NCI-H1694 treated with DMSO at 0.1 percent for 48 hours (cell line): ENCODE measurements at regions not wholly inside any gene's neighbourhood (a gene's known extent, or its start where the extent isn't known, plus 50 kb on each side); places are given as distances from the start of the nearest gene placed in this dataset.

Source experiments
- DNase-seq: peaks from one replicate; lab custom pipeline; 2025; lab: John Stamatoyannopoulos, UW

DNA sequence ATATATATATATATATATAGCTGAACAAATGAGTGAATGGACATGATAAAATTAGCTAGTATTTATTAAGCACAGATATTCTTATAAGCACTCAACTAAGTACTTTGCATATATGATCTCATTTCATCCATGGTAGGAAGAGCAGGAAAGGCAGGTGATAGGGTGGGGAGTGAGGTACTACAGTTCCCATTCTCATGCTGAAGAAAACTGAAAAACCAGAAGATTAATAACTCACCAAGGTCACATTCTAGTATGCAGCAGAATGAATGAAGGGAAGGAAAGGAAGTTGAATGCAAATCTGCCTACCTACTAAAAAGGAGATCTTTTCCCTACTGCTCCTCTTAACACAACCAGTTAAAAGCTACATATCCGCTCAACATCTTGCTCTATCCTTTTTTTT is 298.1 kb upstream of the TMPO start:
- no peak for DNase-seq

DNA sequence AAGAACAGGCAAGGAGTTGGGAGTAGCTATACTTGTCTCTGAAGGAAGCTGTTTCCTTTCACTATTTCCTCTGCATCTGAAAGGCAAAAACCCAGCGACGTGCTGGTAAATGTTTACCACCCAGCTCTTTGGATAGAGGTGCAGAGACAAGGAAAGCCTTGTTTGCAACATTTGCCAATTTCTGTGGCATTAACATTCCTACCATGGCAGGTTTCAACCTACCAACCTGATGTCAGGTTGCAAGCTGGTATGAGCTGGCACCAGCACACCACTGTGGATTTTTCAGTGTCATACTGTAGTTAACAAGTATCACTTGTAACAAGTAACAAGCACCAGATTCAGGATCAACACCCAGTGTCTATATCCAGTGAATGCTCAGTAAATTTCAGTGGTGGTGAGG is 294.8 kb upstream of the TMPO start:
- no peak for DNase-seq

DNA sequence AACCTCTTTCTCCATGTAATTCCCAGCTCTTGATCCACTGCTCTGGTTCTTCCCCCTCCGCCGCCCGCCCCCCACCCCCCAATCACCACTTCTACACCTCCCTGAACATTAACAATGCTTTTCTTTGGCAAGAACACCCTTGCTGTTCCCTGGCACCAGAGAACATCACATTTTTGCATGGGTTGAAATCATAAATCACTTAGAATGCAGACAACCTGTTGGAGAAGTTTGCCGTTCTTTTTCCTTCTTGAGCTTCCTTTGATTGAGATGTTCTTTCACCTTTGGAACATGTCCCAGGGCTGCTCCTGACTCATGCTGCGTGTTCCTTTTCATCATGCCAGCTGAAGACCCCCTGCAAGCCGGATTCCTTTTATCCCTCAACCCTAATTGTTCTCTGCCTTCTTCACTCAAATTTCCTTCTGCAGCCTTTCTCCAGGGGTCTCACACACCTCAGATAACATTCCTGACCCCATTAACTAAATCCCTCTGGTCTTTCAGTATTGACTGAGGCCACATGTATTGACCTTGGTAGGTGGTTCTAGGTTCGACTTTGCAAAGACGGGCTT is 294.1 kb upstream of the TMPO start:
- DNase-seq, result no peak

DNA sequence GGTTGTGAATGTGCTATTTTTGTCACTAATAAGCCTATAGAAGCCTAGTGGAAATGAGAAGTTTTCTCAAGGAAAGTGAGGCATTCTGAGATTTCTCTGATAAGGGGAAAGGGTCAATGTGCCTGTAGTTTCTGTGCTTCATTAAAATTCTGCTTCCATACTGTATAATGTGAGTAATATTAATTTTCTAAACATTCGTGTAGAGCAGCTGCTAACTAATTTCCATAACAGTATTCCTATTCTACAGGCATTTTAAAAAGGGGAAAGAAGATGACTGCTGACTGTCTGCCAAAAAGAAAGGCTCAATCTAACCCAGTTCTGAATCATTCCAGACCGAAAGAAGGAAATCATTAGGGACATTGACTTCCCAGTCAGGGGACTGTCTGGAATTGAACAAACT is 293.3 kb upstream of the TMPO start:
- no peak for DNase-seq

DNA sequence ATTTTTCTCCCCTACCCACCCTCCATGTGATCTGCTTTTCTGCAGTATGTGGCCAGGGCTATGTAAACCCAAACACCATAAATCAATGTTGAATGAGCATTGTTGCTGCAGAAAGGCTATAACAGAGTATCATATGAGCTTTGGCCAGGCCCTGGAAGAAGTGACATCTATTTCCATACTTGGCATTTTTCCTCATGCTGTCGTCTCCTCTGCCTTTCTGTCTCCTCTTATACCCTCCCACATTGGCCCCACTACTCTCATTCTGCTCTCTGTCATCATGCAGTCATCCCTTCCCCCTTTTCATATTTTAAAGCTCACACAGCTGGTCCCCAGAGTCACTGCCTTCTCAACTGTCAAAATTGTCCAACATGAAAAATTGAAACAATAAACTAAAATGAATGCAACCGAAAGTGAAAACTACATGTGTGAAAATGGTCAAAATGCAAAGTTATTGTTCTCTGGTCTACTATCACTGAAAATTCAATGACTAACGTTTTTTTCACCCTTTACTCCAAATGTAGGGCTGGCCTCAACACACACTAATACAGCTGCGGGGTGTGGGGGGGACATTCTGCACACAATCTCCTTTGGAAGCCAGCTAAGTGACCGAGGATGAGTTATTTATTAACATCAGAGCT is 290.7 kb upstream of the TMPO start:
- no peak for DNase-seq

DNA sequence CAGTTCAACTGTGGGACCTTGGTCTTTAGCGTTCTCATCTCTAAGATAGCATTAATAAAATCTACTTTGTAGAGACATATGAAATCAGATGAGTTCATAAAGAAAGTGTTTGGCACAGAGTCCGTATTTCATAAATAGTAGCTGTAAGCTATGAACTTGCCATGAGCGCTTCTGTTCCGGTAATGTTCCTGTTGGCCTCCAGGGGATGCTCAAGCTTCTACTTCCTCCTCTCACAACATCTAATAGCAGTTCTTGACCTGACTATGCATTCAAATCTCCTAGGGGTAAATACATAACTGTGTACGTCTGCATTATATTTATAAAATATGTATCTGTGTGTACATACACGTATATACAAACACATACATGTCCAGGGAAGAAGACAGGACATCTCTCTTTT is 288.2 kb upstream of the TMPO start:
- DNase-seq, result no peak

DNA sequence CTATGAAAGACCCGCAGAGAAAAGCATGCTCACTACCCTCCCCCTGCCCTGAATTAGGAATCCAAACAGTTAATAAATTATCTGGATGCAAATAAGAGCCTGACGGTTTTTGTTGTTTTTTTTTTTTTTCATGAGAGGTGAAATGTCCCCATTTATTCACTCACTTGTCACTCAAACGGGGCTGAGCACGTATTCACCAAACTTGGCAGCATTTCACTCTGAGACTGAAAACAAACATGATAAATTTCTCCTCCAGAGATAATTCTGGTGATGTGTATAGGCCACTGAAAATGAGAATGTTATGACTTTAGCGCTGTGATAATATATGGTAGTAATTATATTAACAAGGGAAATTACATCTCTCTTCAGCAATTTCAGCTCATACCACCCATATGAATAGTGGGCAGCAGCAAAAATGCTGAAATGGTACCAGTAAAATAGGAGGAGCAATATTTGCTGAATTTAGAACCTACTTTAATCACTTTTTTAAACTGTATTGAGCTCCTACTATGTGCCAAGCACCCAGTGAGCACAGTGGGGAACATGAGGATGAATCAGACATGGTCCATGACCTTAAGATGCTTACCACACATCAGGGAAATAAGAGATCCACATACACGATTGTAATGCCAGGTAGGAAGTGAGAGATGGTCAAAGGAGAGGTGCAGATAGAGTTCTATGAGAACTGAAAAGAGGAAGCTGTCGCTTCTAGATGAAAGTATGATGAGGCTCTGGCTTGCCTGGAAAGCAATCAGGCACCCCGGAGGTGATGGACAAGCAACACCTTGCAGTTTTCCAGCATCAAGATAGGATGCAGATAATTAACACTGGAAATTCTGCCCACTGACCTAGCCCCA is 286.5 kb upstream of the TMPO start:
- no peak for DNase-seq

DNA sequence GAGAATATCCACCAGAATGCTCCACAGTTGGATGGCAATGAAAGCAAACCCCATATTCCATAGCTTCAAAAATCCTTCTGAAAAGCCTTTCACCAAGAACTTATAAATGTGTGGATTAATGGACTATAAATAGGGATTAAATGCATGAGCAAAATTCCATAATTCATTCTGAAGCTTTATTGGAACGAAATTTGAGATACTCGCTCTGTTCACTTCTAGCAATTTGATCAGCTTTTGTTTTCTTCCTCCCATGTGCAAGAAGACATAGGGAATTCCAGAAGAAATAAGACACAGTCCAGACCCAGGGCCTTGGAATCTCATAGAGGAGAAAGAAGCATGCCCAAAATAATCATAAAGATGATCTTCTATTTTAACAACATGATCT is 285.9 kb upstream of the TMPO start:
- DNase-seq, result no peak

DNA sequence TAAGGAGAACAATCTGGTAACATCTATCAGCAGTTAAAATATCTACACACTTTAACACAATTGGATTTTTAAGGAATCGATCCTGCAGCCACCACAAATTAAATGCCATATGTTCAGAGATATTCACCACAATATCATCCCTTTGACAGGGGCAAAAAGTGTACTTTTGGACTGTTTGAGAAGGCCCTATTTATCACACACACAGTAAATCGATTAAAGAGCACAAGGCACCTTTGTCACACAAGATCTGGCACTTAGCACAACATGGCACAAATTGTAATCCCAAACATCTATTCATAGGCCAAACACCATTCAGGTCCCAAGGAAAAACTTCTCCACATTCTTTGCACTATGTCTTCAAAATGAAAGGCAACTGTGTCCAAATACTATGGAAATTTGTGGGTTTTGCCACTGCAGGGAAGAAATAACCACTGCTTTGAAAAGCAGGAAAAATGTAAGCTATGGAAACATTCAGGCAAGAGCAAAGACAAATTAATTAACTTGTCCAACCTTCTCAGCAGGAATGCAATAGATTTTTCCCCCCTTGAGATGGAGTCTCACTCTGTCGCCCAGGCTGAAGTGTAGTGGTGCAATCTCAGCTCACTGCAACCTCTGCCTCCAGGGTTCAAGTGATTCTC is 282.5 kb upstream of the TMPO start:
- DNase-seq, result no peak

DNA sequence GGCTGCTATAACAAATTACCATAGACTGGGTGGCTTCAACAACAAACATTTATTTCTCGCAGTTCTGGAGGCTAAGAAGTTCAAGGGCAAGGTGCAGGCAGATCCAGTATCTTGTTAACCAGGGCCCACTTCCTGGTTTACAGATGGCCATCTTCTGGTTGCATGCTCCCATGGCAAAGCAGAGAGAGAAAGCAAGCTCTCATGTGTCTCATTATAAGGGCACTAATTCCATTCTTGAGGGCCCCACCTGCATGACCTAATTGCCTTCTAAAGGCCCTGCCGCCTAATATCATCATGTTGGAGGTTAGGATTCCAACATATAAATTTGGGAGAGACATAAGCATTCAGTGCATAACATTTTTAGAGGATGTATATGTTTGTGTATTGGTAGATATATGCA is 280.1 kb upstream of the TMPO start:
- no peak for DNase-seq

DNA sequence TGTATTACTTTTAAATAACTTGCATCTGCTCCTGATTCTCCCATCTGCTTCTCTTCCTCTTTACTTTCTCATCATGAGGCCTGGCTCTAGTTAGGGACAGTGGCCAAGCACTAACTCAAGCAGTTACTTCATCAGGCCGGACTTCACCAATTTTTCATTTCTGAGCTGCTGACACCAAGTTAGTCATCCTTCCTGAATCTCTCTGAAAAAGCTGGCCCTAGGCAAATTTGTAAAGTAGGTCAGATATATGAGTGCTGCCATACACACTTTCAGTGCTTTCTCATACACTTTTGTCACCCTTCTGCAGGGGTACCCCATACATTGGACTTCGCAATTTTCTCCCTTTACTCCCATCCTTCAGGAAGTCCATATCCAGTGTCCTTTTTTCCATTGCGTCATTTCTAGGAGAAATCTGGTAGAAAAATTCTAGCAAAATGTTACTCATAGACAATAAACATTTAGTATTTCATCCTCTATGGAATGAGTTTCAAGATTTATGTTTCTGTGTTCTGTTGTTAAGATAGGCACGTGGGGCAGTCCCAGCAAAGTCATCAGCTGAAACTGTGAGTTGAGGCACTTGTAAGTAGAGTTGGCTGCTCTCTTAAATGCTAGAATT is 276.8 kb upstream of the TMPO start:
- no peak for DNase-seq

DNA sequence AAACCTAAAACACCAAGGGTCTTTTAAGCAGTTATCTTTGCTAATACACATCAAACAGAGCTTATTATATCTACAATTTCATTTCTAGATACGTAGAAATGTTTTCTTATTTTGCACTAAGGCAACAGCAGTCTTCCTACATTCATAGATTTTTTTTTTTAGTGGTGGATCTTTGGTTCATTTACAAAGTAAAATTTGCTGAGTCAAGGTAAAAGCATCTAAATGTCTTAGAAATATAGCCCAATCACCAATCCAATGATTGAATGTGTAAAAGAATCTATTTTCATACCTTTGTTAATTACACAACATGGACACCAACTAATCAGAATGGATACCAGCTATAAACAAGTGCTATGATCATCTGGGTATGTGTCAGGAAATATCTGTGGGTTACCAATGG is 272.2 kb upstream of the TMPO start:
- no peak for DNase-seq

DNA sequence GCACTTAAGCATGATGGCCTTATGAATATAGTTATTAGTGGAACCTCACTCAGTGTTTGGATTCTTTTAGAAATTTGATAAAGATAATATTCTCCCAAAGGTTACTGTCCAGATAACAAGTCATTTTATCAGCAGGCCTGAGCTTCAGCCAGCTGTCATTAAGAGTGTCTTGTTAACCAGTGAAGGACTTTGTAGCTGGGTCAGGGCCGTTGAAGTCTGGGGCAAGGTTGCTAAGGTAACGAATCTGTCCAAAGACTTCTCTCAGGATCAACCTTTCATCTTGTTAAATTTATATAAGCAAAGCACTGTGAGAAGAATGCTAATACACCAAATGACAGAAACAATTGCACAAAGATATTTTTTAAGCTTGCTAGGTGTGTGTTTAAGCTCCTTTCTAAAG is 271.3 kb upstream of the TMPO start:
- DNase-seq, result no peak

DNA sequence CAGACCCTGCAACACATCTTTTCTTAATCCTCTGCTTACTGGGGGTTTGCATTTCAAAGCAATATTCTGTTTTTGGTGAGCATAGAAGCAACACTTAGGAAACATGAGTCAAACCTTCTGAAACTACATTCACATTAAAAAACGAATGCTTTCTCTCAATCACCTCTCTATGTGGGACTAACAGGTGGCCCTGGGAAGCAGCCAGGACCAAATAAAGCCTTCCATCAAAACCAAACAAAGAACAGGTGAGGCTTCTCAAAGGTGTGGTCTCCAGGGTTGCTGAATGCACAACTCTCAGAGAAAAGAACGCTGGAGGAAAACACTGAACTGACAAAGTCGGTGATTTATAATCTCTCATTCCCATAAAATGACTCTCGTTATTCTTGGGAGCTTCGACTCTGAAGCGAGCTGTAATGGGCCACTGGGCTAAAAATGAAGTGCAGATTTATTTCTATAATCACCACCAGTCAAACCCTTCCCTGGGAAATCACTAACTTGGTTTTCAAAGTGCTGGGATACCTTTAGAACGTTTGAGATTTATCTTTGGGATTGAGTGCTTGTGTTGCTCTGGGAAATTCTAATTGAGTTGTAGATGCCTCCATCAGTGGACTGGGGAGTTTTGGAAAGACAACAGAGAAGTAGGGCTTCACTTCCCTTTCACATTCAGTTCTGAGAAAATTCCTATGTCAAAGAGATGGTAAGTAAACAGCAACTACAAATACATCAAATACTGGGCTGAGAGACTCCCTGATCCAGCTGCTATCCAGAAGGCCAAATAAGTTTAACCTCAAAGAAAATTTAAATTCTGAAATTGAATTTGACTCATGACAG is 262.0 kb upstream of the TMPO start:
- no peak for DNase-seq

DNA sequence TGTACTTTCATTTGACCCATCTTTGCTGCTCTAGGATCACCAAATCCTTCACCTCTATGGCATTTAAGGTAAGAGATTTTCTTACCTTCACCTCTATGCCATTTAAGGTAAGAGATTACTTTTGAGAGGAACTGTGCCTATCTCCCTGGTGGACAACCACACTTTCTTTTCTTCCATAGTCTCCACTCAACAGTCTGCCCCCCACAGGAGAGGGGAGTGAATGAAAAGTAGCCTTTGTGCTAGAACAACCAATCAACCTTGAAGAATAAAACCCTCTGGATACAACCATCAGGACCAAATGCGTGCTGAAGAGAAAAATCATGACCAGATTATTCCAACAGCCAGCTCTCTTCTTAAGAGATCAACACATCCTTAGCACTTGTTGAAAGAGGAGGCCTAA is 258.6 kb upstream of the TMPO start:
- no peak for DNase-seq

DNA sequence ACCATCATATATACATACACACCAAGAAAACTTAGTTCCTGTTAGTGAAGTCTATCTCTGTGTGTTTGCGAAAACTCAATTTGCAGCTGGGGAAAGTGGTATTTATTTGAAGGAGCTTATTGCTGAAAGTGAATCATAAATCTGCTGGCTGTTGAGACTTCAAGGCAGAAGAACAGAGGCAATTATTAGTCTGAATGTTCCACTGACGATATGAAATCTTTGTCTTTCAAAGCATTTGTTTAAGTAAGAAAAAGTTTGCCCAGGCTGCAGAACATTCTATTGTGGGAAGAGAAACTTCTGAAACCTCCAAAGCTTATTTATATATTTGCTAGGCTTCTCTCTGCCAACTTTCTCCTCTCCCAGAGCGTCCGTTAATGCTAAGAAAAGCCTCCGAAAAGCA is 255.7 kb upstream of the TMPO start:
- no peak for DNase-seq

DNA sequence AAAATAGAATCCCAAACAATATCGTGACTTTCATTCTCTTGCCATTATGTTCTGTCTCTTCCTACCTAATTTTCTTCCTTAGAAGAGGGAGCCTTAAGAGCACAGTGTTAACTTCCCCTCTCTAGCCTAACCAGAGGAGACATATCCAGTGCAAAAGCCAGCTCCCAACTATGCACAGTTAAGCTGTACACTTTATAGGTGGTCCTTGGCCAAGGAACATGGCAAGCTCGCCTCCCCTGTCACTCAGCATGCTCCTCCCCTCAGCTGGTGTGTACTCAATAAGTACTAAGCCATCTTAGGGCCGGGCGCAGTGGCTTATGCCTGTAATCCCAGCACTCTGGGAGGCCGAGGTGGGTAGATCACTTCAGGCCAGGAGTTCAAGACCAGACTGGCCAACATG is 255.1 kb upstream of the TMPO start:
- DNase-seq, result no peak

DNA sequence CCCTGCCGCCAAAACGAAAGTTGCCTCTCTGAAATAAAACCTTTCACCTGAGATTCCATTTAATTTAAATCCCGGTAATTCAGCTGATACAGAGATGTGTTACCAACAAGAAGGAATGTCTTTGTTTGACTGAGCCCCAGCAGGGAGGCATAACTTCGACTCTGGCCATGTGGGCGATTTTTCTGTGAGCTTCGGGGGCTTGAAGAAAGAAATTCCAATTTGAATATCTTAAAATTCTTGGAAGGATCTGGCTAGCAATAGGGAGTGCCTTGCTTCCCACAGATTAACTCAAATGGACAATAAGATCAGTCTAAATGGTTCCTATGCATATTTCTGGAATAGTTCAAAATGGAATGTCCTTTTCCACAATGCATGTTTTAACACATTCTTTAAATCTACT is 252.5 kb upstream of the TMPO start:
- no peak for DNase-seq

DNA sequence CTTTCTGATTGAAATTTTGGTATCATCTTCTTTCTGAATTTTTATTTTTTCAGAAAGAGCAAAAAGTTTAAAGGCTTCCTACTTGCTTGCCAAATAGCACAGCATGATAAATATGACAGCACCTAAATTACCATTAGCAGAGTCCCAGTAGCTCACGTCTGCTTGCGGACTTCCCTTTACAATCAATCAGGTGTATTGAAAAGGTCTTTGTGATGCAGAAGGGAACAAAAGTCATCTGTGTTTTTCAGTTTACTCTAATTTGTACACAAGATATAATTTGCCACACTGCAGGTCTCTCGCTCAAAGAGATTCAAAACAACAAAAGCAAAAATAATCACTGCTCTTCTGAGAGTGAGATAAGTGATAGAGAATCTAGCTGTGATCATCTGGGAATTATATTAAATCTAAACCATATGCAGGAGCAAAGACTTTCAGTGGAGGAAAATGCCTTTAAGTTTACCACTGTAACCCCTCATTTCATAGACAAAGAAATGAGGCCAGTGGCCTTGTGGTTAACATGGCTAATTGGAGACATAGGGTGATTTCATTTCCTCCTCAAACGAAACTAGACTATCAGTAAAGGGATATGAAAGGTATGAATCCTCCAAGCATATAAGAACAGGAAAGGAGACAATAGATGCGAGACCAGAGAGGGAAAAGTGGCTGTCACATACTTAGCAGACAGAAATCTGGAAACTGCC is 240.8 kb upstream of the TMPO start:
- no peak for DNase-seq

DNA sequence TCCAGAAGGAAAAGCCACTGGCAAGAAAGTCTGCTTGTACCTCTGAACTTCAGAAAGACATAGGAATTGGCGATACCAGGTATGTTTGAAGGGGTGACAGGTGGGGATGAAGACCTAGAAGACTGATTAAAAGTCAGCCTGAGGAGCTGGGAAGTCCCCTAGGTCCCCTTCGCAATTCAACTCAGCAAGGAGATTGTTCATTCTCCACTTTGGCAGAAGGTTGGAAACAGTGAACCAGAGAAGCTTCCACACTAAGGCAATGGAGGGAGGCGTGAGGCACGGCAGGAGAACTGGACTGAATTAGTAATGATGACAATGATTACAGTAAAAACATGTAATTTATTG is 240.3 kb upstream of the TMPO start:
- DNase-seq, result no peak

DNA sequence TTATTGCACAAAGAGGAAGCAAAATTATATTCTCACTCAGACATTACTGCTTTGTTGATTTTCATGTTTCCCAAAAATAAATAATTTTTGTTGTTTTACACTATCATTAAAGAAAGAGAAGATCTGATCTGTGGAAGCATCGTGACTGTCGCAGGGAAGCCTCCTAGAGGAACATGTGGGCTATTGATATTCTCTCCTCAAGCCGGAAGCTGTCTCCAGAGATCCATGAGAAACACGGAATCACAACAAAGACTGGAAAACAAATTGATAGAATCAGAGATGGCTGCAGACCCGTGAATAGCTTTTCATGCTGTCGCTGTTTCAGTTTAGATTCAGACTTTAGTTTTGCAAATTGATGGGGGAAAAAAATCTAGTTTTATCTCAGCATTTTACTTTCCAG is 235.2 kb upstream of the TMPO start:
- no peak for DNase-seq
